RWPE2 (cell line): ENCODE measurements at regions not wholly inside any gene's neighbourhood (a gene's known extent, or its start where the extent isn't known, plus 50 kb on each side); places are given as distances from the start of the nearest gene placed in this dataset.

Experiments used
- ATAC-seq: fragments of 200-7000 bp; cut with Tn5 transposase; 3 replicates; pipeline ENCODE4 v1.9.1; 2021; ENCODE audit warnings: low read depth
- DNase-seq: peaks from one replicate; pipeline ENCODE4 v3.0.0-alpha.2; 2020; ENCODE audit warnings: low spot score
- H3K27ac ChIP-seq: fragments of 450-650 bp; 2 replicates; pipeline ENCODE4 v1.5.1; 2017; ENCODE audit warnings: mild to moderate bottlenecking; ENCODE audit not compliant: poor library complexity, severe bottlenecking
- H3K27me3 ChIP-seq: fragments of 250-450 bp; sonication (Bioruptor Pico); 2 replicates; pipeline ENCODE4 v1.5.1; 2021; ENCODE audit warnings: mild to moderate bottlenecking, moderate library complexity; ENCODE audit not compliant: insufficient read depth, poor library complexity, severe bottlenecking
- H3K36me3 ChIP-seq: fragments of 250-450 bp; sonication (Bioruptor Pico); 2 replicates; pipeline ENCODE4 v1.5.1; 2020; ENCODE audit warnings: low read depth, mild to moderate bottlenecking, moderate library complexity
- H3K4me1 ChIP-seq: fragments of 250-450 bp; sonication (Bioruptor Pico); 2 replicates; pipeline ENCODE4 v1.5.1; 2021; ENCODE audit warnings: mild to moderate bottlenecking, moderate library complexity; ENCODE audit not compliant: insufficient read depth, poor library complexity, severe bottlenecking
- H3K4me3 ChIP-seq: fragments of 250-450 bp; sonication (Bioruptor Pico); 2 replicates; pipeline ENCODE4 v1.5.1; 2021; ENCODE audit warnings: mild to moderate bottlenecking, moderate library complexity; ENCODE audit not compliant: severe bottlenecking
- H3K9me3 ChIP-seq: fragments of 250-450 bp; sonication (Bioruptor Pico); 2 replicates; pipeline ENCODE4 v1.5.1; 2021; ENCODE audit warnings: mild to moderate bottlenecking, moderate library complexity; ENCODE audit not compliant: severe bottlenecking
- TF ChIP-seq, protein P1 (sequence below): fragments of 450-650 bp; IDR thresholded peaks from one replicate; pipeline ENCODE4 v1.5.1; 2017; ENCODE audit warnings: mild to moderate bottlenecking, moderate library complexity; ENCODE audit not compliant: poor library complexity, severe bottlenecking

DNA sequence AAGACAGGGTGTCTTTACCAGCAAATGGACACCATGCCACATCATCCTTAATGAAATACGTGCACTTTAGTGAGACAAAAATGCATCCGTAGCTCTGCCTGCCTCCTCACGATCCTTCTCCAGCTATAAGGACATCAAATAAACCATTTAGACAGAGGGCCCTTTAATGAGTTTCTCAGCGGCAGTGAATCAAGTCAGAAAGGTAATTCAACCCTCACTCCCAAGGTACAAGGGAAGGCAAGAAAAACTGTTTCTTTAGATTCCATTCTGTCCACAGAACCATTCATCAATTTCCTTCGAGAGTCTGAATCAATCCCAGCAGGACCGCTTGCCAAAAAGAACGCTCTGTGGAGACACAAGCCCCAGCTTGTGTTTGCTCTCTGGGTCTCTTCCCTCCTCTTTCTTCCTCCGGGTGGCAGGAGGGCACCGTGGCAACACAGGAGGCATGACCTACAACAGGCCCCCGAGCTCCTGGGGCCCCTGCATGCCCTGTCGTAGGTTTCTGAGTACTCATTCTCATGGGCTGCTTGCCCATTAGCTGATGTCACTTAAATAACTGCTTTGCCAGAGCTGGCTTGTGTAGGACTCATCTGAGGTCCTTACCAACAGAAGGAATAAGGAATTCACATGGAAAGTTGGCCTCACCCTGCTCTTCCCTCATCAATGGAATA is 297.8 kb upstream of the PRKCQ start:
- Histone ChIP-seq H3K27ac (no peak overlapping the region), H3K36me3 (no peaks in the 10 kb centered on the region), H3K9me3 (no peaks in the 10 kb centered on the region), H3K4me3 (no peak overlapping the region), H3K27me3 (no peaks in the 10 kb centered on the region), H3K4me1 (no peaks in the 10 kb centered on the region)
- ATAC-seq (no peak), DNase-seq (no peak)
- TF ChIP-seq, protein P1, sequence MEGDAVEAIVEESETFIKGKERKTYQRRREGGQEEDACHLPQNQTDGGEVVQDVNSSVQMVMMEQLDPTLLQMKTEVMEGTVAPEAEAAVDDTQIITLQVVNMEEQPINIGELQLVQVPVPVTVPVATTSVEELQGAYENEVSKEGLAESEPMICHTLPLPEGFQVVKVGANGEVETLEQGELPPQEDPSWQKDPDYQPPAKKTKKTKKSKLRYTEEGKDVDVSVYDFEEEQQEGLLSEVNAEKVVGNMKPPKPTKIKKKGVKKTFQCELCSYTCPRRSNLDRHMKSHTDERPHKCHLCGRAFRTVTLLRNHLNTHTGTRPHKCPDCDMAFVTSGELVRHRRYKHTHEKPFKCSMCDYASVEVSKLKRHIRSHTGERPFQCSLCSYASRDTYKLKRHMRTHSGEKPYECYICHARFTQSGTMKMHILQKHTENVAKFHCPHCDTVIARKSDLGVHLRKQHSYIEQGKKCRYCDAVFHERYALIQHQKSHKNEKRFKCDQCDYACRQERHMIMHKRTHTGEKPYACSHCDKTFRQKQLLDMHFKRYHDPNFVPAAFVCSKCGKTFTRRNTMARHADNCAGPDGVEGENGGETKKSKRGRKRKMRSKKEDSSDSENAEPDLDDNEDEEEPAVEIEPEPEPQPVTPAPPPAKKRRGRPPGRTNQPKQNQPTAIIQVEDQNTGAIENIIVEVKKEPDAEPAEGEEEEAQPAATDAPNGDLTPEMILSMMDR, result no peak

DNA sequence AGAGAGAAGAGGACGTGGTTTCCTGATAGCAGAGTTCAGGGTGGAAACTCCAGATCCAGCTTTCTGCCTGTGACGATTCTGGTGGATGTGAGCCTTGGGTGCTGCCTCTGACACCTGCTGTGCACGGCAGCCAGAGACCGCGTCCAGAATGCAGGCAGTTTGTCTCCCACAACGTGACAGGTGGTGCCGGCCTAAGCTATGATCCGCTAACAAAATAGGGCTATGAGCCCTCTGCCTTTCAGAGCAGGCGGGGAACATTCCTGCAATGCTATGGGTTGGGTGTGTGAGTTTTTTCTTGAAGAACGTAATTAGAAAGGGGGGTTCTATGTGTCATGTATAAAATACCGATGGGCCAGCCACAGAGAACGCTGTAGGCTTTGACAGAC is 297.3 kb upstream of the PRKCQ start:
- TF ChIP-seq, protein P1, result no peak
- DNase-seq (no peak), ATAC-seq (no peak)
- no peaks in the 10 kb centered on the region for H3K9me3 ChIP-seq
- no peaks in the 10 kb centered on the region for H3K36me3 ChIP-seq
- H3K27ac ChIP-seq, result no peak overlapping the region
- no peaks in the 10 kb centered on the region for H3K27me3 ChIP-seq
- H3K4me1 ChIP-seq, result no peaks in the 10 kb centered on the region
- no peak overlapping the region for H3K4me3 ChIP-seq

DNA sequence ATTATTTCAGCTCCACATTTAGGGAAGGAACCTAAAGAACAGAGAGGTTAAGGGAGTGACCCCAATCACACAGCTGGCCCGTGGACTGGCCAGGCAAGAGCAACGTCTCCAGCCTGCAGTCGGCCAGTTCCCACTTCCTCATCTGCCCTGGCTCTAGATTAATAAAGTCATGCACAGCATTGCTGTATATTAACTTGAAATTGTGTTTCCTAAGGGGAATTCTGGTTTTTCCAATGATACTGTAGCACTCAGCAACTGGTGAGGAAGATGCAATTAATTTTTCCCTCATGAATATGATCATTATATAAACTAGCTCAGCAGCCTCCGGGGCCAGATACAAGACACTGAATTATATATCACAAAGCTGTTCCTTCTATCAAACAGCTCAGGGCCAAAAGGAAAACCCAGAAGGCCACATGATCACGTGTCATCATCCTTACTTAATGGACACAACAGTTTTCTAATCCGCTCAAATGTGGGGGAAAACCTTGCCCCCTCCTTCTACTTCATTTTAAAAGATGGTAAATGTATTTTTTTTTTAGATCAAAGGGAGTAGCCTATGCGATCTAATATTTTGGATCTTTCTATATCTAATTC is 295.3 kb upstream of the PRKCQ start:
- TF ChIP-seq, protein P1, result no peak
- DNase-seq, result no peak
- no peak for ATAC-seq
- H3K36me3 ChIP-seq, result no peaks in the 10 kb centered on the region
- no peak overlapping the region for H3K4me3 ChIP-seq
- H3K27me3 ChIP-seq, result no peaks in the 10 kb centered on the region
- no peak overlapping the region for H3K27ac ChIP-seq
- H3K4me1 ChIP-seq, result no peaks in the 10 kb centered on the region
- no peaks in the 10 kb centered on the region for H3K9me3 ChIP-seq

DNA sequence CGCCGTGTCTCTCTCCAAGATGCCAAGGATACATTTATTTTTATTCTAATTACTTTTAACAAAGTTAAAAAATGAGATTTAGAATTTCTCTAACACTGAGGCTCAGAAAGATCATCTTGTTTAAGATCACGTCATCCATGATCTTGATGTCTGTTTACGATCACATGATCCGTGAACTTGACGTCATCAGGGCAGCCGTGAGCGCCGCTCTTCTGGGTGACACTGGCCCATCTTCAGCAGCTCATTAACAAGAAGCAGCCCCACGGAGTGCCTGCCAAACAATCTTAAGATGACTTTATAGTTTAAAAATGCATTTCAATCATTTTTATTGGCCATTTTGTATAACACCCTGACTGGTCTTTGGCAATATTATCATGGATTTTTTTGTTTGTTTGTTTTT is 291.1 kb upstream of the PRKCQ start:
- Histone ChIP-seq H3K36me3 (no peaks in the 10 kb centered on the region), H3K9me3 (no peaks in the 10 kb centered on the region), H3K27me3 (no peaks in the 10 kb centered on the region), H3K4me1 (no peaks in the 10 kb centered on the region), H3K27ac (no peak overlapping the region), H3K4me3 (no peak overlapping the region)
- ATAC-seq (no peak), DNase-seq (no peak)
- TF ChIP-seq, protein P1, result no peak

DNA sequence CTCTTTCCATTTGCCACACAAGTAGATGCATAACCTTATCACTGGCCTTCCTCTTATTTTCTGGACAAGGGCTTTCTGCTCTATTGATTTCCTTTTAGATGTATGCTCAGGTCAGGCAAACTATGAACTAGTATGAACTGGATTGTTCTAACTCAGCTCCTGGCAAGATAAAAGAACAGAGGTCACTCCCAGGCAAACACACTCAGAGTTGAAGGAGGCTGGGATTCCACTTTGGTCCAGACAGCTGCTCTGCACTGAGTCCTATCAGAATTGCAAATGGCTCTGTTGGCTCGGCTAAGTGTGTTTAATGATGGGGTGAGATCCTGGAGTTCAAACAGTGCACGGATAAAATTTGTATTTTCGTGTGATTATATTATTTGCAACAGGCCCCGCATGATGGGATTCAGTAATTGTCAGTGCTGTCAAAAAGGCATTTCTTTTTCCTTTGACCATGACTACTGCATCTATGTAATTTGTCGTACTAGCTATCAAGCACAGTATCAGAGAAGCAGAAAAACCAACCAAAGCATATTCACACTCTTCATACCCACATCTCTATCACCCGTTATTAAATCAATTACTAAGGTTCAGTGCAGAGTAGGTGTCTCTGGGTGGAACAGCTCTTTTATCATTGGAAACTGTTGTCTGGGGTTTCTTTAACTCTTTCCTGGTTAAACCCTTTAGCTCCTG is 288.1 kb upstream of the PRKCQ start:
- TF ChIP-seq, protein P1, result no peak
- Histone ChIP-seq H3K36me3 (no peaks in the 10 kb centered on the region), H3K4me3 (no peak overlapping the region), H3K4me1 (no peaks in the 10 kb centered on the region), H3K27me3 (no peaks in the 10 kb centered on the region), H3K9me3 (no peaks in the 10 kb centered on the region), H3K27ac (no peak overlapping the region)
- DNase-seq, result no peak
- ATAC-seq, result no peak
